DND-41 (cell line): ENCODE measurements at regions not wholly inside any gene's neighbourhood (a gene's known extent, or its start where the extent isn't known, plus 50 kb on each side); places are given as distances from the start of the nearest gene placed in this dataset.

Source experiments
- ATAC-seq: fragments of 200-7000 bp; cut with Tn5 transposase; 3 replicates; pipeline ENCODE4 v1.9.1; 2021; ENCODE audit warnings: low read depth; ENCODE audit not compliant: insufficient read depth
- DNase-seq: peaks from one replicate; pipeline ENCODE4 v3.0.0-alpha.2; 2020
- H2AFZ ChIP-seq: 2 replicates; pipeline ENCODE4 v1.6.0; 2012; ENCODE audit warnings: low read depth, low read length
- H3K27ac ChIP-seq: 2 replicates; pipeline ENCODE4 v1.5.1; 2012; ENCODE audit warnings: low read length, inconsistent platforms
- H3K27me3 ChIP-seq: fragments of 200-600 bp; sonication (generic); 2 replicates; pipeline ENCODE4 v1.6.0; 2012; ENCODE audit warnings: low read length, mild to moderate bottlenecking, inconsistent platforms; ENCODE audit not compliant: insufficient read depth, poor library complexity
- H3K36me3 ChIP-seq: 2 replicates; pipeline ENCODE4 v1.5.1; 2012; ENCODE audit warnings: low read length, inconsistent platforms; ENCODE audit not compliant: insufficient read depth
- H3K4me1 ChIP-seq: 2 replicates; pipeline ENCODE4 v1.5.1; 2012; ENCODE audit warnings: mild to moderate bottlenecking, low read length; ENCODE audit not compliant: insufficient read depth
- H3K4me2 ChIP-seq: 2 replicates; pipeline ENCODE4 v1.6.0; 2012; ENCODE audit warnings: mild to moderate bottlenecking, moderate library complexity, low read length, inconsistent platforms; ENCODE audit not compliant: insufficient read depth
- H3K4me3 ChIP-seq, 2 experiments: fragments of 200-600 bp in 1 of 2; shearing (Covaris generic) in 1 of 2; 2 replicates each; pipeline ENCODE4 v1.5.1; 2012 to 2016; ENCODE audit warnings: inconsistent platforms in 2 of 2, low read length in 2 of 2, mild to moderate bottlenecking in 2 of 2, low read depth in 1 of 2, moderate library complexity in 1 of 2
- H3K79me2 ChIP-seq: 2 replicates; pipeline ENCODE4 v1.6.0; 2012; ENCODE audit warnings: low read length, inconsistent platforms; ENCODE audit not compliant: insufficient read depth
- H3K9ac ChIP-seq: 2 replicates; pipeline ENCODE4 v1.6.0; 2012; ENCODE audit warnings: low read depth, mild to moderate bottlenecking, inconsistent platforms, low read length, moderate library complexity
- H3K9me3 ChIP-seq: 2 replicates; pipeline ENCODE4 v1.5.1; 2012; ENCODE audit warnings: low read length, moderate library complexity, mild to moderate bottlenecking, inconsistent platforms; ENCODE audit not compliant: insufficient read depth, severe bottlenecking
- H4K20me1 ChIP-seq: 2 replicates; pipeline ENCODE4 v1.6.0; 2012; ENCODE audit warnings: low read length; ENCODE audit not compliant: insufficient read depth
- EZH2 ChIP-seq: IDR thresholded peaks from 3 replicates; pipeline ENCODE4 v1.6.1; 2012; ENCODE audit warnings: borderline replicate concordance, low read depth, mild to moderate bottlenecking, moderate library complexity, low read length, inconsistent platforms; ENCODE audit not compliant: severe bottlenecking
- TF ChIP-seq, protein P1 (sequence below): IDR thresholded peaks from 2 replicates; pipeline ENCODE4 v1.5.1; 2012; ENCODE audit warnings: borderline replicate concordance, low read length, moderate library complexity, mild to moderate bottlenecking; ENCODE audit not compliant: poor library complexity, severe bottlenecking; ENCODE audit errors: extremely low read depth

DNA sequence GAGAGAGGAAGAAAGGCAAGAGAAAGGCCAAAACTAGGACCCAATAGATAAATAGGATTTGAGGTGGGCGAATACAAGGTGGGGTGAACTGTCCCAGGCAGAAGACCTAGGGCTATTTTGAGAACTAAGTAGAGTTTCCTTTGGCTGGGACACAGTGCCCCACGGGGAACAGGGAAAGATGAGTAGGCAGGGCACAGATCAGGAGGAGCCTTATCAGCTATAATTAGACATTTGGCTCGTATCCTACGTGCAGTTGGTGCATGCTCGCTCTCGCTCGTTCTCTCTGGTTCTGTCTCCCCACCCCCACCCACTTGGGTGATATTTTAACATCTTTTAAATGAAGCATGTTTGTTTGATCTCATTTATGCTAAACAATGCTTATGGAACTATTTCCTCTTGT, 235.0 kb upstream of the JUN start:
- H3K27me3 ChIP-seq = no peaks in the 10 kb centered on the region
- H4K20me1 ChIP-seq = no peaks in the 10 kb centered on the region
- ATAC-seq (no peak), DNase-seq (no peak)
- H2AFZ ChIP-seq = 0 out of 2 replicates have a peak overlapping the region, but pooled peaks have one; percentile 95
- H3K4me2 ChIP-seq = no peak overlapping the region
- no peaks in the 10 kb centered on the region for H3K9me3 ChIP-seq
- no peak overlapping the region for H3K4me3 ChIP-seq
- H3K9ac ChIP-seq = no peak overlapping the region
- no peaks in the 10 kb centered on the region for H3K79me2 ChIP-seq
- peaks cover 20% of the 10 kb centered on the region for H3K4me1 ChIP-seq
- no peaks in the 10 kb centered on the region for H3K36me3 ChIP-seq
- TF ChIP-seq, protein P1, sequence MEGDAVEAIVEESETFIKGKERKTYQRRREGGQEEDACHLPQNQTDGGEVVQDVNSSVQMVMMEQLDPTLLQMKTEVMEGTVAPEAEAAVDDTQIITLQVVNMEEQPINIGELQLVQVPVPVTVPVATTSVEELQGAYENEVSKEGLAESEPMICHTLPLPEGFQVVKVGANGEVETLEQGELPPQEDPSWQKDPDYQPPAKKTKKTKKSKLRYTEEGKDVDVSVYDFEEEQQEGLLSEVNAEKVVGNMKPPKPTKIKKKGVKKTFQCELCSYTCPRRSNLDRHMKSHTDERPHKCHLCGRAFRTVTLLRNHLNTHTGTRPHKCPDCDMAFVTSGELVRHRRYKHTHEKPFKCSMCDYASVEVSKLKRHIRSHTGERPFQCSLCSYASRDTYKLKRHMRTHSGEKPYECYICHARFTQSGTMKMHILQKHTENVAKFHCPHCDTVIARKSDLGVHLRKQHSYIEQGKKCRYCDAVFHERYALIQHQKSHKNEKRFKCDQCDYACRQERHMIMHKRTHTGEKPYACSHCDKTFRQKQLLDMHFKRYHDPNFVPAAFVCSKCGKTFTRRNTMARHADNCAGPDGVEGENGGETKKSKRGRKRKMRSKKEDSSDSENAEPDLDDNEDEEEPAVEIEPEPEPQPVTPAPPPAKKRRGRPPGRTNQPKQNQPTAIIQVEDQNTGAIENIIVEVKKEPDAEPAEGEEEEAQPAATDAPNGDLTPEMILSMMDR = no peak
- no peak for TF ChIP-seq EZH2
- no peak overlapping the region for H3K27ac ChIP-seq

DNA sequence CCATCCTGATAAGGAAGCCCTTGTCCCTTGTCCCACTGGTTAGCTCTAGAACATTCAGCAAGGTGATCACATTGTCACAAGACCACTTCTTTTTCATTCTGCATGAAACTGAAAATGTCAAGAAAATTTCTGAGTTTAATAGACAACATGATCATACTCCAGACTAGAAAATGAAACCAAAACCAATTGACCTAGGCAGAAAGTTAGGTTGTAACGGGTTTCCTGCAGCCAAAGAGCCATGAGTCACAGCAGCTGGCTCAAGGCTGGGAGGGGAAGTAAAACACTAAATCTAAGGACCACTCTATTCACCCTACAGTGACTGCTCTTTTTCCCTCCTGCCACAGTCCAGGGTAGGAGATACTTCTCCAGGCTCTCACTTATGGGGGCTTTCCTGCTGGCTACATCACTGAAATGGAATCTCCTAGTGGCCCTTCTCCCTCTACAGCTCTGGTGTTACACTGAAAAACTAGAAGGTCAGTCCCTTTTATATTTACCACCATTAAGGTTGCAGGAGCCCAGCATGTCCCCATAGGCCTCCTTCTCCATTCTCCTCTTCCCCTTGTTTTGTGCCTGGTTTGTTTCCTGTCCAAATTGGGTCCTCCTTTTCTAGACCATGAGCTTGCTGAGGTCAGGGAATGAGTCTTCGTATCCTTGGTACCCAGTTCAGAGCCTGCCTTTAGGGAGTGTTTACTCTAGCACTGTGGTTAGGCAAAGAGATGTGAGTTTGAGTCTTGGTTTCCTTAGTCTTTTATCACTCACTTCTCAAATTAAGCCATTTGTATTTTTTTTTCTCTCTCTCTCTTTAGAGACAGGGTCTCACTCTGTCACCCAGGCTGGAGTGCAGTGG, 236.5 kb upstream of the JUN start:
- peak; percentile 76 for DNase-seq
- peak overlapping the region; percentile 72 for H3K4me2 ChIP-seq
- no peaks in the 10 kb centered on the region for H3K27me3 ChIP-seq
- peak overlapping the region; percentile 95 for H3K27ac ChIP-seq
- H3K9me3 ChIP-seq = no peaks in the 10 kb centered on the region
- H4K20me1 ChIP-seq = no peaks in the 10 kb centered on the region
- no peaks in the 10 kb centered on the region for H3K36me3 ChIP-seq
- no peaks in the 10 kb centered on the region for H3K79me2 ChIP-seq
- H3K9ac ChIP-seq = peak overlapping the region; percentile 57
- H2AFZ ChIP-seq = peak overlapping the region; percentile 95
- H3K4me1 ChIP-seq = peaks cover 20% of the 10 kb centered on the region
- TF ChIP-seq, protein P1 = no peak
- no peak for TF ChIP-seq EZH2
- ATAC-seq = peak; percentile 92
- peak overlapping the region; percentile 1 to 55; a peak in 2 of 4 replicates for H3K4me3 ChIP-seq

DNA sequence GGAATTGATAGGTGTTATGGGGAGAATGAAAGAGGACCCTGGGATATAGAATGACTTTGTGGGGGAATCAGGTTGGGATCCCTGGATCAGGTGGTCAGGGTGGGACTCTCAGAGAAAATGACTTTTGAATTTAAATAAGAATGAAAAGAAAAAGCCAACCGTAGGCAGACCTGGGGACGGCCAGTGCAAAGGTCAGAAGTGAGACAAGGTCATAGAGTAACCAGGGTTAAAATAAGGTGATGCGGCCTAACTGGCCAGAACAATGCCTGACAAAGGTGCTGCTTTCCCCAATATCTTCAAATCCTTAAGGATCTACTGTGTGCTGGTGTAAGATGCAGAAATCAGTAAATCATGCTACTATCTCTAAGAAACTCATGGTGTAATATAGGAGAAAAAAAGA, 238.4 kb upstream of the JUN start:
- Histone ChIP-seq H3K27ac (no peak overlapping the region), H3K79me2 (no peaks in the 10 kb centered on the region), H4K20me1 (no peaks in the 10 kb centered on the region), H3K4me3 (no peak overlapping the region), H3K4me2 (no peak overlapping the region), H3K9ac (no peak overlapping the region), H3K4me1 (peaks cover 20% of the 10 kb centered on the region), H3K27me3 (no peaks in the 10 kb centered on the region), H2AFZ (no peak overlapping the region), H3K36me3 (no peaks in the 10 kb centered on the region), H3K9me3 (no peaks in the 10 kb centered on the region)
- no peak for ATAC-seq
- TF ChIP-seq, protein P1 = no peak
- no peak for TF ChIP-seq EZH2
- DNase-seq = no peak
